BJ (cell line): ENCODE measurements at regions not wholly inside any gene's neighbourhood (a gene's known extent, or its start where the extent isn't known, plus 50 kb on each side); places are given as distances from the start of the nearest gene placed in this dataset.

Experiments
- CTCF ChIA-PET: fragments of 350-600 bp; formaldehyde crosslinking; extraction: SDS; loops from one replicate; lab custom pipeline; 2021; ENCODE audit warnings: antibody characterized with exemption, inconsistent platforms; lab: Yijun Ruan, JAX
- POLR2A ChIA-PET: fragments of 300-600 bp; sonication (Branson Sonifier 250); formaldehyde crosslinking; extraction: SDS; loops from one replicate; lab custom pipeline; 2021; ENCODE audit warnings: antibody characterized with exemption; lab: Charles Lee
- DNase-seq: peaks from one replicate; pipeline ENCODE4 v3.0.0-alpha.2; 2011; ENCODE audit warnings: low read depth
- H3K27me3 ChIP-seq: 2 replicates; pipeline ENCODE4 v1.6.0; 2011; ENCODE audit warnings: low read length; ENCODE audit not compliant: control insufficient read depth, insufficient read depth
- H3K36me3 ChIP-seq: 2 replicates; pipeline ENCODE4 v1.5.1; 2011; ENCODE audit warnings: low read length; ENCODE audit not compliant: control insufficient read depth, insufficient read depth
- H3K4me3 ChIP-seq: 2 replicates; pipeline ENCODE4 v1.5.1; 2011; ENCODE audit warnings: low read depth, mild to moderate bottlenecking, control low read depth, low read length
- CTCF ChIP-seq: IDR thresholded peaks from 2 replicates; pipeline ENCODE4 v1.5.1; 2011; ENCODE audit warnings: low read depth, mild to moderate bottlenecking, control low read depth, inconsistent platforms, low read length, moderate library complexity; ENCODE audit not compliant: insufficient read depth

- CTCF ChIA-PET, result interaction anchor here (1.1 kb wide), 1 partner anchor 27 kb away, joined by 3 read pairs; no protein-coding TSS in a partner anchor
- Histone ChIP-seq H3K27me3 (peaks cover under 1% of the 10 kb centered on the region; the same call in 1 of the 2 replicates), H3K4me3 (no peak overlapping the region), H3K36me3 (no peaks in the 10 kb centered on the region)
- no peak for DNase-seq
- POLR2A ChIA-PET, result interaction anchor here (0.6 kb wide), 1 partner anchor 120 kb away, joined by 4 read pairs; no protein-coding TSS in a partner anchor
- no peak for TF ChIP-seq CTCF
These were observed 165.2 kb downstream of the RMI1 start for GRCh38 chr9:84145780-84146179.

GRCh38 chr9:84146893-84147710 lies 166.5 kb downstream of the RMI1 start:
- H3K4me3 ChIP-seq, result no peak overlapping the region
- peak; percentile 90 for DNase-seq
- no peaks in the 10 kb centered on the region for H3K27me3 ChIP-seq
- TF ChIP-seq CTCF, result no peak
- ChIA-PET POLR2A (interaction anchor here (0.6 to 0.7 kb wide), 2 partner anchors 37 to 167 kb away, joined by 3 to 5 read pairs; partner anchors contain the start of gene HNRNPK), CTCF (interaction anchor here (0.6 to 2.9 kb wide), 6 partner anchors 8 to 200 kb away, joined by 3 to 15 read pairs (median 3); no protein-coding TSS in a partner anchor)
- no peaks in the 10 kb centered on the region for H3K36me3 ChIP-seq

- H3K27me3 ChIP-seq, result no peaks in the 10 kb centered on the region
- H3K4me3 ChIP-seq, result no peak overlapping the region
- DNase-seq, result no peak
- POLR2A ChIA-PET, result no interaction called here
- H3K36me3 ChIP-seq, result no peaks in the 10 kb centered on the region
- CTCF ChIA-PET, result interaction anchor here (0.9 to 1.4 kb wide), 2 partner anchors 22 to 30 kb away, joined by 4 read pairs; no protein-coding TSS in a partner anchor
- TF ChIP-seq CTCF, result no peak
These were observed 170.6 kb downstream of the RMI1 start for GRCh38 chr9:84151236-84151635.

- TF ChIP-seq CTCF, result no peak
- DNase-seq, result no peak
- H3K36me3 ChIP-seq, result no peaks in the 10 kb centered on the region
- H3K4me3 ChIP-seq, result no peak overlapping the region
- CTCF ChIA-PET, result interaction anchor here (0.9 to 1.4 kb wide), 2 partner anchors 21 to 30 kb away, joined by 4 read pairs; no protein-coding TSS in a partner anchor
- POLR2A ChIA-PET, result no interaction called here
- H3K27me3 ChIP-seq, result no peaks in the 10 kb centered on the region
These were observed 171.0 kb downstream of the RMI1 start for GRCh38 chr9:84151640-84152039.

GRCh38 chr9:84152204-84152603 lies 171.6 kb downstream of the RMI1 start:
- H3K4me3 ChIP-seq, result no peak overlapping the region
- POLR2A ChIA-PET, result no interaction called here
- DNase-seq, result no peak
- no peak for TF ChIP-seq CTCF
- CTCF ChIA-PET, result interaction anchor here (0.6 to 1.4 kb wide), 2 partner anchors 29 to 164 kb away, joined by 3 to 4 read pairs; no protein-coding TSS in a partner anchor
- no peaks in the 10 kb centered on the region for H3K27me3 ChIP-seq
- no peaks in the 10 kb centered on the region for H3K36me3 ChIP-seq
